GM23338 (cell line): ENCODE measurements at regions not wholly inside any gene's neighbourhood (a gene's known extent, or its start where the extent isn't known, plus 50 kb on each side); places are given as distances from the start of the nearest gene placed in this dataset.

Source experiments
- ATAC-seq: fragments of 200-7000 bp; cut with Tn5 transposase; 3 replicates; pipeline ENCODE4 v1.9.1; 2020
- DNase-seq: peaks from one replicate; pipeline ENCODE4 v3.0.0-alpha.2; 2015; ENCODE audit warnings: low spot score
- H2AFZ ChIP-seq: fragments of 200-600 bp; sonication (generic); 2 replicates; pipeline ENCODE4 v1.8.0; 2016; ENCODE audit warnings: antibody characterized with exemption, mild to moderate bottlenecking, moderate library complexity
- H3F3A ChIP-seq: fragments of 200-600 bp; sonication (generic); replicated peaks from 2 replicates; pipeline ENCODE4 v1.8.0; 2017; ENCODE audit warnings: antibody characterized with exemption, mixed run types, low read depth
- H3K27ac ChIP-seq: fragments of 200-600 bp; sonication (generic); 2 replicates; pipeline ENCODE4 v1.6.1; 2016; ENCODE audit warnings: low read depth
- H3K27me3 ChIP-seq: fragments of 200-600 bp; sonication (generic); 2 replicates; pipeline ENCODE4 v1.8.0; 2016; ENCODE audit warnings: mild to moderate bottlenecking, mixed run types, moderate library complexity; ENCODE audit not compliant: insufficient read depth
- H3K36me3 ChIP-seq: fragments of 200-600 bp; sonication (generic); 2 replicates; pipeline ENCODE4 v1.8.0; 2016; ENCODE audit warnings: mild to moderate bottlenecking; ENCODE audit not compliant: insufficient read depth
- H3K4me1 ChIP-seq: fragments of 200-600 bp; sonication (generic); 2 replicates; pipeline ENCODE4 v1.8.0; 2016; ENCODE audit warnings: mild to moderate bottlenecking, moderate library complexity; ENCODE audit not compliant: insufficient read depth
- H3K4me2 ChIP-seq: fragments of 200-600 bp; sonication (generic); 2 replicates; pipeline ENCODE4 v1.7.1; 2017; ENCODE audit warnings: mixed run types
- H3K4me3 ChIP-seq: fragments of 200-600 bp; sonication (generic); 2 replicates; pipeline ENCODE4 v1.6.1; 2016; ENCODE audit warnings: mixed run types
- H3K79me2 ChIP-seq: fragments of 200-600 bp; sonication (generic); replicated peaks from 2 replicates; pipeline ENCODE4 v1.8.0; 2017; ENCODE audit warnings: mild to moderate bottlenecking; ENCODE audit not compliant: insufficient read depth
- H3K9me2 ChIP-seq: fragments of 200-600 bp; sonication (generic); 2 replicates; pipeline ENCODE4 v1.8.0; 2017; ENCODE audit not compliant: insufficient read depth
- H4K20me1 ChIP-seq: fragments of 200-600 bp; sonication (generic); replicated peaks from 2 replicates; pipeline ENCODE4 v1.8.0; 2017; ENCODE audit warnings: mild to moderate bottlenecking; ENCODE audit not compliant: insufficient read depth
- H3K27ac Mint-ChIP-seq: 2 replicates; pipeline ENCODE4 v1.8.0; 2020; ENCODE audit warnings: inconsistent platforms, mild to moderate bottlenecking, moderate library complexity, mixed read lengths
- H3K27me3 Mint-ChIP-seq: 3 replicates; pipeline ENCODE4 v1.8.0; 2022; ENCODE audit warnings: low read depth, mild to moderate bottlenecking, moderate library complexity, mixed read lengths, inconsistent platforms; ENCODE audit not compliant: insufficient read depth, poor library complexity
- H3K36me3 Mint-ChIP-seq: 3 replicates; pipeline ENCODE4 v1.8.0; 2021; ENCODE audit warnings: low read depth, mild to moderate bottlenecking, inconsistent platforms, moderate library complexity, mixed read lengths
- H3K4me1 Mint-ChIP-seq: 3 replicates; pipeline ENCODE4 v1.8.0; 2020; ENCODE audit warnings: mild to moderate bottlenecking, inconsistent platforms, mixed read lengths
- H3K4me3 Mint-ChIP-seq: 3 replicates; pipeline ENCODE4 v1.8.0; 2021; ENCODE audit warnings: moderate library complexity, mild to moderate bottlenecking, inconsistent platforms, mixed read lengths
- H3K9me3 Mint-ChIP-seq: 3 replicates; pipeline ENCODE4 v1.8.0; 2020; ENCODE audit warnings: moderate library complexity, mild to moderate bottlenecking, inconsistent platforms, mixed read lengths
- CREB1 ChIP-seq: fragments of 250-450 bp; sonication (Bioruptor Pico); IDR thresholded peaks from 2 replicates; pipeline ENCODE4 v1.5.0; 2020; ENCODE audit warnings: low read depth, mild to moderate bottlenecking, moderate library complexity
- EZH2 ChIP-seq: fragments of 200-600 bp; sonication (generic); IDR thresholded peaks from one replicate; pipeline ENCODE4 v1.8.0; 2017; ENCODE audit warnings: antibody characterized with exemption, mild to moderate bottlenecking, low read depth; ENCODE audit not compliant: unreplicated experiment
- JUNB ChIP-seq: IDR thresholded peaks from one replicate; pipeline ENCODE4 v1.6.1; 2016; ENCODE audit warnings: antibody characterized with exemption; ENCODE audit not compliant: unreplicated experiment
- NANOG ChIP-seq: IDR thresholded peaks from 2 replicates; pipeline ENCODE4 v1.6.1; 2016; ENCODE audit warnings: antibody characterized with exemption, borderline replicate concordance
- POLR2AphosphoS5 ChIP-seq: IDR thresholded peaks from 2 replicates; pipeline ENCODE4 v1.6.1; 2016; ENCODE audit warnings: antibody characterized with exemption, low read depth
- TF ChIP-seq, protein P1 (sequence below): fragments of 250-450 bp; sonication (Bioruptor Pico); IDR thresholded peaks from 2 replicates; pipeline ENCODE4 v1.5.0; 2020; ENCODE audit warnings: mild to moderate bottlenecking, moderate library complexity

- no peak for TF ChIP-seq NANOG
- TF ChIP-seq POLR2AphosphoS5 = no peak
- TF ChIP-seq JUNB = no peak
- no peak for TF ChIP-seq CREB1 (CRISPR knock-in tag)
- no peak for TF ChIP-seq EZH2
Measured at GRCh38 chr19:30145467-30145866, 203.4 kb downstream of the URI1 start (continued).

DNA sequence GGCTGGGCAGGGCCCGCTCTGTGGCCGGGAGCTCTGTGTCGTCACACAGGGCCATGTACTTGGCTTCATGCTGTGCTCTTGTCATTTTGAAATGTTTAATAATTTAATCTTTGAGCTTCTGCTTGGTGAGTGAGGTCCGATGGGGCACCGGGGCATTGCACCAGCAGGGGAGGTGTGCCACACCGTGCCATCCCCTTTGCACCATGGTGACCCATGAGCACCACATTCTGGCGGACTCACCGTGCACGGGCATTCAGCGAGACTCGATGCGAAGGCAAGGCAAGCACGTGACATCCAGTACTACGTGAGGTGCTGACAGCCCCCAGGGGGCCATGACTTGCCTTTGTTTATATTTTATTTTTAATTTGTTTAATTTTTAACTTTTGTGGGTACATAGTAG is 204.3 kb downstream of the URI1 start:
- no peaks in the 10 kb centered on the region for H3F3A ChIP-seq
- H3K79me2 ChIP-seq = no peaks in the 10 kb centered on the region
- no peaks in the 10 kb centered on the region for H3K9me2 ChIP-seq
- DNase-seq (no peak), ATAC-seq (no peak)
- no peak overlapping the region for H3K4me3 Mint-ChIP-seq
- no peak overlapping the region for H2AFZ ChIP-seq
- H3K36me3 ChIP-seq = no peaks in the 10 kb centered on the region
- H3K27ac Mint-ChIP-seq = no peak overlapping the region
- H3K4me2 ChIP-seq = no peak overlapping the region
- no peaks in the 10 kb centered on the region for H3K4me1 ChIP-seq
- no peak for TF ChIP-seq POLR2AphosphoS5
- TF ChIP-seq, protein P1, sequence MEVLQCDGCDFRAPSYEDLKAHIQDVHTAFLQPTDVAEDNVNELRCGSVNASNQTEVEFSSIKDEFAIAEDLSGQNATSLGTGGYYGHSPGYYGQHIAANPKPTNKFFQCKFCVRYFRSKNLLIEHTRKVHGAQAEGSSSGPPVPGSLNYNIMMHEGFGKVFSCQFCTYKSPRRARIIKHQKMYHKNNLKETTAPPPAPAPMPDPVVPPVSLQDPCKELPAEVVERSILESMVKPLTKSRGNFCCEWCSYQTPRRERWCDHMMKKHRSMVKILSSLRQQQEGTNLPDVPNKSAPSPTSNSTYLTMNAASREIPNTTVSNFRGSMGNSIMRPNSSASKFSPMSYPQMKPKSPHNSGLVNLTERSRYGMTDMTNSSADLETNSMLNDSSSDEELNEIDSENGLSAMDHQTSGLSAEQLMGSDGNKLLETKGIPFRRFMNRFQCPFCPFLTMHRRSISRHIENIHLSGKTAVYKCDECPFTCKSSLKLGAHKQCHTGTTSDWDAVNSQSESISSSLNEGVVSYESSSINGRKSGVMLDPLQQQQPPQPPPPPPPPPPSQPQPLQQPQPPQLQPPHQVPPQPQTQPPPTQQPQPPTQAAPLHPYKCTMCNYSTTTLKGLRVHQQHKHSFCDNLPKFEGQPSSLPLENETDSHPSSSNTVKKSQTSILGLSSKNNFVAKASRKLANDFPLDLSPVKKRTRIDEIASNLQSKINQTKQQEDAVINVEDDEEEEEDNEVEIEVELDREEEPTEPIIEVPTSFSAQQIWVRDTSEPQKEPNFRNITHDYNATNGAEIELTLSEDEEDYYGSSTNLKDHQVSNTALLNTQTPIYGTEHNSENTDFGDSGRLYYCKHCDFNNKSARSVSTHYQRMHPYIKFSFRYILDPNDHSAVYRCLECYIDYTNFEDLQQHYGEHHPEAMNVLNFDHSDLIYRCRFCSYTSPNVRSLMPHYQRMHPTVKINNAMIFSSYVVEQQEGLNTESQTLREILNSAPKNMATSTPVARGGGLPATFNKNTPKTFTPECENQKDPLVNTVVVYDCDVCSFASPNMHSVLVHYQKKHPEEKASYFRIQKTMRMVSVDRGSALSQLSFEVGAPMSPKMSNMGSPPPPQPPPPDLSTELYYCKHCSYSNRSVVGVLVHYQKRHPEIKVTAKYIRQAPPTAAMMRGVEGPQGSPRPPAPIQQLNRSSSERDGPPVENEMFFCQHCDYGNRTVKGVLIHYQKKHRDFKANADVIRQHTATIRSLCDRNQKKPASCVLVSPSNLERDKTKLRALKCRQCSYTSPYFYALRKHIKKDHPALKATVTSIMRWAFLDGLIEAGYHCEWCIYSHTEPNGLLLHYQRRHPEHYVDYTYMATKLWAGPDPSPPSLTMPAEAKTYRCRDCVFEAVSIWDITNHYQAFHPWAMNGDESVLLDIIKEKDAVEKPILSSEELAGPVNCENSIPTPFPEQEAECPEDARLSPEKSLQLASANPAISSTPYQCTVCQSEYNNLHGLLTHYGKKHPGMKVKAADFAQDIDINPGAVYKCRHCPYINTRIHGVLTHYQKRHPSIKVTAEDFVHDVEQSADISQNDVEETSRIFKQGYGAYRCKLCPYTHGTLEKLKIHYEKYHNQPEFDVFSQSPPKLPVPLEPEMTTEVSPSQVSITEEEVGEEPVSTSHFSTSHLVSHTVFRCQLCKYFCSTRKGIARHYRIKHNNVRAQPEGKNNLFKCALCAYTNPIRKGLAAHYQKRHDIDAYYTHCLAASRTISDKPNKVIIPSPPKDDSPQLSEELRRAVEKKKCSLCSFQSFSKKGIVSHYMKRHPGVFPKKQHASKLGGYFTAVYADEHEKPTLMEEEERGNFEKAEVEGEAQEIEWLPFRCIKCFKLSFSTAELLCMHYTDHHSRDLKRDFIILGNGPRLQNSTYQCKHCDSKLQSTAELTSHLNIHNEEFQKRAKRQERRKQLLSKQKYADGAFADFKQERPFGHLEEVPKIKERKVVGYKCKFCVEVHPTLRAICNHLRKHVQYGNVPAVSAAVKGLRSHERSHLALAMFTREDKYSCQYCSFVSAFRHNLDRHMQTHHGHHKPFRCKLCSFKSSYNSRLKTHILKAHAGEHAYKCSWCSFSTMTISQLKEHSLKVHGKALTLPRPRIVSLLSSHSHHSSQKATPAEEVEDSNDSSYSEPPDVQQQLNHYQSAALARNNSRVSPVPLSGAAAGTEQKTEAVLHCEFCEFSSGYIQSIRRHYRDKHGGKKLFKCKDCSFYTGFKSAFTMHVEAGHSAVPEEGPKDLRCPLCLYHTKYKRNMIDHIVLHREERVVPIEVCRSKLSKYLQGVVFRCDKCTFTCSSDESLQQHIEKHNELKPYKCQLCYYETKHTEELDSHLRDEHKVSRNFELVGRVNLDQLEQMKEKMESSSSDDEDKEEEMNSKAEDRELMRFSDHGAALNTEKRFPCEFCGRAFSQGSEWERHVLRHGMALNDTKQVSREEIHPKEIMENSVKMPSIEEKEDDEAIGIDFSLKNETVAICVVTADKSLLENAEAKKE (CRISPR knock-in tag) = no peak
- H3K36me3 Mint-ChIP-seq = no peaks in the 10 kb centered on the region
- no peaks in the 10 kb centered on the region for H4K20me1 ChIP-seq
- H3K4me1 Mint-ChIP-seq = no peaks in the 10 kb centered on the region
- no peak overlapping the region for H3K27ac ChIP-seq
- no peaks in the 10 kb centered on the region for H3K27me3 ChIP-seq
- no peak overlapping the region for H3K4me3 ChIP-seq
- peaks cover 8% of the 10 kb centered on the region for H3K27me3 Mint-ChIP-seq
- no peaks in the 10 kb centered on the region for H3K9me3 Mint-ChIP-seq
